GM18520 (cell line): ENCODE measurements at regions not wholly inside any gene's neighbourhood (a gene's known extent, or its start where the extent isn't known, plus 50 kb on each side); places are given as distances from the start of the nearest gene placed in this dataset.
"Not testable (repeated sequence)": the region's sequence is repeated elsewhere in the genome, so short reads cannot be mapped to it uniquely, and the experiment has no call there.

Experiments used
- ATAC-seq: cut with Tn5 transposase; IDR thresholded peaks from one replicate; pipeline ENCODE4 v1.9.1; 2021; ENCODE audit not compliant: unreplicated experiment

GRCh38 chr1:88311265-88311664 is 372.8 kb upstream of the PKN2 start:
- no peak for ATAC-seq

DNA sequence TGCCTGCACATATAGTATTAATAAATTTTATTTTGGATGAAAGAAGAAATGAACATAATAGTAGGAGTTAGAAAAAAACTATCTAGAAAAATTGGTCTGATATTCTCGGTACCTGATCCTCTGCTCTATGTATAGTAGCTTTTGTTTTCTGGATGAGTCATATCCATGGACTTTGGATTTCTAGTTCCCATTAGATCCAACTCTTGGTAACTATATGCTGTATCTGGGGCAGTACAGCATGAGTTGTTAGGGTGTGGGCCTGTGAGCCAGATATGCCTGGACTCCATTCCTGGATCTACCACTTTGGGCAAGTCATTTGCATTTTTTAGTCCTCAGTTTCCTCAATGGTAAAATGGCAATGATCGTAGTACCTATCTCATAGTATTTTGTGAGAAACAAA is 372.2 kb upstream of the PKN2 start:
- ATAC-seq: no peak

DNA sequence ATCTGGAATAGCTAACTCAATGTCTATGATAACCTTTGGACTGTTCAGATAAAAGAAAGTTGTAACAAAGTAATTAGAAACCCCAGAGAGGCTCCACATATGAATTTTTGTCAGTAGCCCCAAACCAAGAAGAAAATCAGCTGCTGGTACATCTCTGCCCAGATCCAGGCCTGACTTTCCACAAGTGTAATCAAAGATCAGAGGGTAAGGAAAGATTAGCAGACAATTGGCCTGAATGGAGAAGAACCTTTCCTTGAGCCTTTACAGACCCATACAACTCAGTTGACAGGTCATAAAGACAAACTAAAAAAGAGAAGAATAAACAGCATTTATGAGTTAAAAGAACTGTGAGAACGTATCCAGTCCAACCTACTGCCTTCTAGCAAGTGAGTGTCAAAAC is 366.7 kb upstream of the PKN2 start:
- ATAC-seq: no peak

DNA sequence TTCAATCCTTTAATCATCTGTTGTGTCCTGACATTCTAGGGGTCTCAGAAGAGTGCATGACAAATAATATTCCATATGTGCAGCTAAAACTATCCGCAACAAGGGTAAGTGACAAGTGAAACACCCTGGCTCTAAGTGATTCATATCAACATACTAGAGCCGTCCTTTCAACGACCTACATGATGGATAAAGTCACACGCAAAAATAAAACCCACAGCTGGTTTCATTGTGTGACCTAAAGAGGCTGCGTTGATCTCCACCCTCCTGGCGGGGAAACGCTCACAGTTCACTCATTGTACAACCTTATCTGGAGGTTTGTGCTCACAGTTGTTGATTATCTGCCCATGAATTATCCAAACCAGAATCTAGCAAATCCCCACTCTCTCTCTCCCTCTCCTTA is 365.3 kb upstream of the PKN2 start:
- no peak for ATAC-seq

DNA sequence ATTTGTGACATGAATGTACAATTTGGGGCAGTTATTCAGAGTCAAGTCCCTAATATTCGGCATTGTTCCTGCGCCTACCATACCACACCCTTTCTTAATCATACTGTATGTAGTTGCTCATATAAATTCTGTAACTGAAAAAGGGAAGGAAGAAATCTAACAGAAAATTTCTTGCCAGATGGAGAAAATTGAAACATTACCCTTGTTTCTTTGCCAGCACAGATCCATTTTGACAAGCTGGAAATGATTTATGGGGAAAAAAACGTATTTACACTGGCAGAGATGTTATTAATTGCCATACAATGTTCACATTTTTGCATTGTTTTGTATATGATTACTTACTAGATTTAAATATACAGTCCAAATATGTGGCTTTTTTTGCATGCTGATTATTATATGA is 363.8 kb upstream of the PKN2 start:
- no peak for ATAC-seq

- ATAC-seq: no peak
Observed at GRCh38 chr1:88321706-88322105, 362.4 kb upstream of the PKN2 start.

GRCh38 chr1:88324899-88325298 is 359.2 kb upstream of the PKN2 start:
- ATAC-seq: no peak

DNA sequence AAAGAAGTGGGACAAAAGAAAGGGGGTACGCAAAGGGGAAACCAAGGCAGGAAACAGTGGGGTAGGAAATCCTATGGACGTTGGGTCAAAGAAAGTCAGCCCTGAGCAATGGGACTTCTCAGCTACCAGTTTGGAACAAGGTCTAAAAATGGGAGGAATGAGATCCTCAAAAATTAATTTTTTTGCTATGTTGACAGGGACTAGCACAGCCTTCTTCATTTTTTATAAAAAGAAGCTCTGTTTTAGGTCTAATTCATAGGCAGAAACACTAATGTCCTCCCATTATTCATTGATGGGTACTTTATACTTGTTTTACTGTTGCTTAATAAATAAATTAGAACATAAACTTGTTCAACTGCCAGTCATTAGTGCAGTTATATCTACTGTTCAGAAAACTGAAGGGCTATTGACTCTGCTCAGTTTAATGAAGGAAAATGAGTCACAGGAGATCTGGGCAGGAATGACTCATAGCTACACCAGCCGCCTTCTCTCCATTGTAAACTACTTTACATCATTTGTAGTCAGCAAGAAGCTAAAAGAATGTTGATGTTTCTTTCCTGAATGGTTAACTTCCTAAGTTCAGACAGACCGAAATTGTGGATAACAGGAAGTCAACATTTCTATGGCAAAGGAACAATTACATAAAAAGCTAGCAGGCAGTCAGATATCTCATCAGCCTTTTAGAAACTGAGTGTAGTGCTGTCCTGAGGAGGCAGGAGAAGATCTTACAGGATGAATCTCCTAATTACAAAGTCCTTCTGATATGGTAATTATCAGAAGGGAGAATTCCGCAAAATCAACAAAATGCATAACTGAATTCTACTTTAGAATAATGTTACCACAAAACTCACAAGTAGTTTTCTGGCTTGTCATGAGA is 356.4 kb upstream of the PKN2 start:
- ATAC-seq: peak; percentile 70

DNA sequence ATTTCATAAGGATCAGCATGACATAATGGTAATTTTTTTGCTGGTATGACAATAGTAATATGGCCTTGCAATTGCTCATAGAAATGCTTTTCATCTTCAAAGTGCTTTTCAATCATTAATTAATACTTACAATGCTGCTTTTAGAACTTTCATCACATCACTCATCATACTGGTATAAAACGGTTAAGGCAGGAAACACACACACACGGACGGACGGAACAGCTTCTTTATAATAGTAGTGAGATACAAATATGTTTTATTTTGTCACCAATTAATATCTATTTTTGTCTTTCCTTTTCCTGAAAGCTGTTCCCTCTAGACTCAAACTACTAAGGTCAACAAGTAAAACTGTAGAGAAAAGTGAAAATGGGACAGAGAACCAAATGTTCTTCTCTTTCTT is 353.9 kb upstream of the PKN2 start:
- ATAC-seq: no peak

DNA sequence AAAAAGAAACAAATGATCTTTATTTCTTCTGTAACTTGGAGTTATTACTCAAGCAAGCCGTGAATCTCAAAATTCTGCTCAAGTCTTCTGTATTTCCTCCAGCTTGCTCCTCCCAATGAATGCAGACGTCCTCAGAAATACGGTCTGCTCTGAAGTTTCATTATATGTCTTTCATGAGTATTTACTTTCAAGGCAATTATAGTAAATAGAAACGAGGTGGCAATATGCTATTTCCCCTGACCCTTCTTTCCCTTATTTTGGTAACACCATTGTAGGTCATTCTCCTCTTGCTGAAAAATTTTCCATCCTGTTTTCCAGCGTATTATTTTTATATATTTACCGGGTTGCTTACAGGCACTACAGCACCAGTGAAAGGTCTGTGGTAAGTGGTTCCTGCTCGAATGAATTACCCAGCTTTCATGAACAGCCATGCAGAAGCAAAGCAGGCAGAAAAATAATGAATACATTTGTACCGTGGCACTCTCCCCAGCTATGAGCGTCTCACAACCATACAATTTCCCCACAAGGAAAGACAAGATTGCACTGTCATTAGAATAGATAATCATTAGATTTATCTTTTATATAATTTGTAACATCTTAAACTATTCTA is 350.9 kb upstream of the PKN2 start:
- no peak for ATAC-seq

GRCh38 chr1:88341447-88341846 is 342.6 kb upstream of the PKN2 start:
- ATAC-seq: no peak

- not testable (repeated sequence) for ATAC-seq
Observed at GRCh38 chr1:88342081-88342480, 342.0 kb upstream of the PKN2 start.

GRCh38 chr1:88350648-88351047 is 333.4 kb upstream of the PKN2 start:
- ATAC-seq: no peak

- no peak for ATAC-seq
Observed at GRCh38 chr1:88351960-88352359, 332.1 kb upstream of the PKN2 start.

- ATAC-seq: no peak
Observed at GRCh38 chr1:88354256-88354655, 329.8 kb upstream of the PKN2 start.

DNA sequence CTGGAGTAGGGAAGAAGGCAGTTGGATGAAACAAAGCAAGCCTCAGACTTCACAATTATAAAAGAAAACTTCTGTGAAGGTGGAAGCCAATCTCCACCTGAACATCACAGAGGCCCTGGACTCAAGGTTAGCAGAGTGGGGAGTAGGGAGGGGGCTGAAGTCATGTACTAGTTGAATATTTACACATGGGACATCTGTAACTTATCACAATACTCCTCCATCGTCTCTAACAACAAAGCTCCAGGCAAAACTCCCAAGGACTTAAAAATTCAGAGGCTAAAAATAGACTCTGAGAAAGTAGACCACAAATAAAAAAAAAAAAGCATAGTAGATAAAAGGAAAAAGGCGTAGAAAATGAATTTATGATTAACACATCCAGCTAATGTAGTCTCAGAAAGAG is 326.3 kb upstream of the PKN2 start:
- no peak for ATAC-seq

DNA sequence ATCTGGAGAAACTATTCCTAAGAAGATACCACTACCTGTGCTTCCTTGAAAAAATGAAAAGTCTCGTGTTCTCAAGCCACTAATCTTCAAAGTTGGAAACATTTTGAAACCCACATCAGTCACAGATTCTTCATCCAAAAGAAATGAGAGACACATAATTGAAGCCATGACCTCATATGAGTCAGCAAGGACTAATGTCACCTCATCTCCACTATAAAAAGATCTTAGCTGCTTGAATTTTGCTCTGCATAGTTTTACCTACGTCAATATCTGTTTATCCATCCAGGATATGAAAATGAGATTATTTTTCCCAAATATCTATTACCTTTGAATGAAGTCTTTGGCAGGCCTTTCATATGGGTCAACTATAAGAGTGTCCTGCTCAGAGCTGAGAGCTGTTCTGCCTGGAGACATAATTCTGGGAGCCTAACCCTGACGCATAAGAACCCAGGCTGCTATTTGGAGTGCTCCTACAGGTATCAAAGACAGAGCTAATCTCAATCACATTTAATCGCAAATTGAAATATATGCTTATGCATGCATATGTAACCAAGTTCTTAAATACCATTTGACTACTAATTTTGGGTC is 312.5 kb upstream of the PKN2 start:
- no peak for ATAC-seq

- no peak for ATAC-seq
Observed at GRCh38 chr1:88375977-88376376, 308.1 kb upstream of the PKN2 start.

DNA sequence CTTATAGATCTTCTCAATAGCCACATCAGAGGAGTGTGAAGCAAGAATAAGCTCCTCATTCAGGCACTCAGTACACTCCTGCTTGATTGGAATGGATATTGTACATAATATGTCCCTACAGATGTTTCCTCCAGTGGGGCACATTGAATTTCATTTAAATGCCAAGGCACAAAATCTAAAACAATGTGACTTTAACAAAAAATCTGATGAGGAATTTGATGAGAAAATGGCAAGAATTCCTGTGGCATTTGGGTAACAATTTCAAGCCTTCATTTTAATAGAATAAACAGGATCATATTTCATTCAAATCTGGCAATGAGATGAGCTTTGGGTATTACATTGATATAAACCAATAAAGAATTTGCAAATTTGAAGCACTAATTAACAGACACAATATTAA is 307.7 kb upstream of the PKN2 start:
- no peak for ATAC-seq

- ATAC-seq: no peak
Observed at GRCh38 chr1:88378560-88378959, 305.5 kb upstream of the PKN2 start.

- no peak for ATAC-seq
Observed at GRCh38 chr1:88394958-88395357, 289.1 kb upstream of the PKN2 start.

DNA sequence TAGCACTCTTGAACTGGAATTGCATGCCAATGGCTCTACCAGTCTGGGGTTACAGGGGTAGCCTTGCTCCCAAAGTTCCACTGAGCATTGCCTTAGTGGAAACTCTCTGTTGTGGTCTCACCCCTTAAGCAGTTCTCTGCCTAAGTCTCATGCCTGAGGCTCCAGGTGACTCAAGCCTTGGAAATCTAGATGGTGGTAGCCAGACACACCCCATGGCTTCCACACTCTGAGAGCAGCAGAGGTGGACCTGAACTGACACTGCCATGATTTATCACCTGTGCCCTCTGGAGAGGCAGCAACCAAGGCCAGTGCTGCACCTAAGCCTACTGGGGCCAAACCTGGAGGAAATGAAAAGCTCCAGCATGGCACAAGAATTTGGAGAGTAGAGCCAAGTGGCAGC is 285.7 kb upstream of the PKN2 start:
- ATAC-seq: no peak
